Aorta (tissue), 5 donors: ENCODE measurements at regions not wholly inside any gene's neighbourhood (a gene's known extent, or its start where the extent isn't known, plus 50 kb on each side); places are given as distances from the start of the nearest gene placed in this dataset.
"Not testable (repeated sequence)": the region's sequence is repeated elsewhere in the genome, so short reads cannot be mapped to it uniquely, and the experiment has no call there.

ENCODE experiments used
- ATAC-seq: fragments of 200-7000 bp; cut with Tn5 transposase; one replicate; pipeline ENCODE4 v1.9.1; 2022; ENCODE audit warnings: moderate library complexity; ENCODE audit not compliant: low FRiP score
- DNase-seq, 2 donors: peaks; one replicate each; pipeline ENCODE4 v3.0.0-alpha.2; 2020
- H3K27ac ChIP-seq, 2 donors: one replicate each; pipeline ENCODE4 v1.5.1; 2013; ENCODE audit warnings: low read length in 2 of 2, mild to moderate bottlenecking in 2 of 2, moderate library complexity in 2 of 2, control low read depth in 1 of 2, inconsistent platforms in 1 of 2, low read depth in 1 of 2
- H3K27me3 ChIP-seq, 2 donors: one replicate each; pipeline ENCODE4 v1.6.1; 2013; ENCODE audit warnings: control low read depth in 1 of 2, low read length in 1 of 2, mild to moderate bottlenecking in 1 of 2, moderate library complexity in 1 of 2; ENCODE audit not compliant: insufficient read depth in 2 of 2, control insufficient read depth in 1 of 2
- H3K36me3 ChIP-seq, 2 donors: one replicate each; pipeline ENCODE4 v1.6.1; 2013; ENCODE audit warnings: control low read depth in 1 of 2, low read length in 1 of 2, mild to moderate bottlenecking in 1 of 2; ENCODE audit not compliant: insufficient read depth in 2 of 2, control insufficient read depth in 1 of 2
- H3K4me1 ChIP-seq, 2 donors: one replicate each; pipeline ENCODE4 v1.6.1; 2013; ENCODE audit warnings: low read length in 2 of 2, control low read depth in 1 of 2, mild to moderate bottlenecking in 1 of 2, moderate library complexity in 1 of 2; ENCODE audit not compliant: insufficient read depth in 2 of 2, control insufficient read depth in 1 of 2
- H3K4me3 ChIP-seq, 2 donors: one replicate each; pipeline ENCODE4 v1.5.1; 2013; ENCODE audit warnings: low read length in 2 of 2, control low read depth in 1 of 2, mild to moderate bottlenecking in 1 of 2
- H3K9me3 ChIP-seq: one replicate; pipeline ENCODE4 v1.6.1; 2013; ENCODE audit warnings: mild to moderate bottlenecking, low read length; ENCODE audit not compliant: control insufficient read depth
- WGBS, 2 donors: extraction: QIAGEN DNeasy Blood & Tissue Kit; methylation state at CpG; one replicate each; pipeline ENCODE4 v1.1.7; 2013; 5-methylcytosine and 5-hydroxymethylcytosine counted together
- intact Hi-C, 2 donors: fragments of 100-400 bp; cut with DNase I; formaldehyde crosslinking; loops; one replicate each; pipeline versions ENCODE4 v1.14.2 to v1.15.0; 2022
- donor health status: healthy with polysubstance abuse.
- donor health status: Bipolar disorder and iron deficiency.
- donor health status: DM: no; HTN: no; CAD: no.
- donor health status: DM: no; HTN: no; CAD: no.
- donor health status: DM: yes; HTN: yes; CAD: no.

DNA sequence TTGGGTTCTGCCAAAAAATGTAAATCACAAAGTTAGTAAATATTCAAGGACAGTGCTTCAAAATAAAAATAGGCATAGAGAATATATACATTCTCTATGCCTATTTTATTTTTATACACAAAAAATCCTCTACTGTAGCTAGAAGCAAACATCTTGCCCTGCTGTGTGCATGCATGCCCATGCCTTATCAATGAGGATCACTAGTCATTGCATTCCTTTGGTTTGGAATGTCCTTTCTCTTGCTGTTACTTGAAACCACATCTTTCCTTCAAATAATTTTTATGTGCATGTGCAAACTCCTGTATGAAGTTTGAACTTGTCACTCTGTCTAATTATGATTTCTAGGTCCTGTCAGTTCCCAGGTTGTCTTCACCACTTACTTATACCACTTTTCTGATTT is 278.9 kb upstream of the IZUMO3 start:
- intact Hi-C loops: loop anchor here in 1 of 2 donors (5.0 kb wide), 1 partner anchor 52 kb away; no protein-coding TSS in a partner anchor
- H3K4me1 ChIP-seq: no peaks in the 10 kb centered on the region

DNA sequence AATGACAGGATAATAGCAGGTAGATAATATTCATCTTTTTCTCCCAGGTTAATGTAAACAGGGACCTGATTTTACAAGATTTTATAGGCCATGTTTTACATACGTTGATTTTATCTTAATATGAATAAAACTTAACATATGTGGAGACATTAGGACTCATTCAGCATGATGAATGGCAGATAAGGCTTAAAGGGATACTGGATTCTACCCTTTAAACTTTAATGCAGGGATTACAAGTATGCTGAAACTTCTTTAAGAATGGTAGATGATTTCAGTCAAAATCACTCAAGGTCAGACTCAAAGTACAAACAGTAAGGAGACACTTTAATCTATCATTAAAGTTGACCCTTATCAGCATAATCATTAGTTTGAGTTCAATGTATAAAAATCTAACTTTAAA is 274.5 kb upstream of the IZUMO3 start:
- DNase-seq: no peak
- 24 to 27% methylated on average over 1 of the region's 1 CpG for WGBS, 2 donors
- ATAC-seq: no peak
- no peaks in the 10 kb centered on the region for H3K4me1 ChIP-seq
- H3K36me3 ChIP-seq: no peaks in the 10 kb centered on the region
- H3K27ac ChIP-seq: no peak overlapping the region
- no peaks in the 10 kb centered on the region for H3K27me3 ChIP-seq
- no peaks in the 10 kb centered on the region for H3K9me3 ChIP-seq
- intact Hi-C loops: loop anchor here in 1 of 2 donors (5.0 kb wide), 1 partner anchor 48 kb away; no protein-coding TSS in a partner anchor
- H3K4me3 ChIP-seq: no peak overlapping the region

More for the DNA sequence above, 278.9 kb upstream of the IZUMO3 start:
- DNase-seq: no peak
- Histone ChIP-seq H3K9me3 (no peaks in the 10 kb centered on the region), H3K36me3 (no peaks in the 10 kb centered on the region), H3K4me3 (no peak overlapping the region), H3K27ac (no peak overlapping the region), H3K27me3 (no peaks in the 10 kb centered on the region)
- no peak for ATAC-seq

DNA sequence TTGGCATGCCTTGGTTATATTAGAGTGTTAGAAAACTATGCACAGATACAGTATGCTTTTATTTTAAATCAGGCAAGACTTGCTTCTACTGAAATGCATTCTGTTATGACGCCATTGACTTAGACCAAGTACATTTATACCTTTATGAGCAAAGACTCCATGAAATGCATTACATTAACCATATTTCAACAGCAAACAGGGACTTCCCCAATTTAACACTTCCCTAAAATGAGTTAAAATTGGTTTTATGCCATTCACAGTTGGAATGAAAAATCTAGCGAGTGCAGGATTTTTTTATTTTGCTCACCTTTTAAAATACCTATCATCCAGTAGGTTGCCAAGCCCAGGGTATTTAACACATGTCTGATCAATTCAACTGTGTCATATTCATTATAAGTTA is 272.1 kb upstream of the IZUMO3 start:
- intact Hi-C loops: no loop called here
- H3K9me3 ChIP-seq: no peaks in the 10 kb centered on the region
- DNase-seq (no peak), ATAC-seq (no peak)
- H3K27me3 ChIP-seq: no peaks in the 10 kb centered on the region
- 84 to 87% methylated on average over 2 of the region's 2 CpGs for WGBS, 2 donors
- H3K27ac ChIP-seq: no peak overlapping the region
- H3K36me3 ChIP-seq: no peaks in the 10 kb centered on the region
- H3K4me1 ChIP-seq: no peaks in the 10 kb centered on the region
- no peak overlapping the region for H3K4me3 ChIP-seq

DNA sequence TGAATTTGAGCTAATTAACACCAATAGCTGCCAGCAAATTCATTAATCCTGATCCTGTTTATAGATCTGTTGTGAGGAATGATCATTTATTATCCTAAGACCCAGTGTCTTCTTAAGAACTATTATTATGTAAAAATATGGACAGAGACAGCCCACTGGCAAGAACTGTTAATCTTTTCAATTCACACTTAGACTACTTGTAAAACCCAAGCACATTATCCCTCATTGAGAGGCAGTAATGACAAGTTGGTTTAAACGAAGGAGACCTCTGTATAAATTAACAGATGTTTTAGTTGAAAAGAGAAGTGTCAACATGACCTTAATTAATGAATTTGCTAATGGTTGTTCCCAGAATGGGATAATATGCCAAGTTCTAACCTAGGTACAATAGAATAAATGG is 270.3 kb upstream of the IZUMO3 start:
- no peaks in the 10 kb centered on the region for H3K27me3 ChIP-seq
- intact Hi-C loops: no loop called here
- ATAC-seq: no peak
- H3K9me3 ChIP-seq: no peaks in the 10 kb centered on the region
- H3K4me3 ChIP-seq: no peak overlapping the region
- no peak for DNase-seq
- H3K36me3 ChIP-seq: no peaks in the 10 kb centered on the region
- no peak overlapping the region for H3K27ac ChIP-seq
- 14 to 20% methylated on average over 1 of the region's 1 CpG for WGBS, 2 donors
- H3K4me1 ChIP-seq: no peaks in the 10 kb centered on the region

DNA sequence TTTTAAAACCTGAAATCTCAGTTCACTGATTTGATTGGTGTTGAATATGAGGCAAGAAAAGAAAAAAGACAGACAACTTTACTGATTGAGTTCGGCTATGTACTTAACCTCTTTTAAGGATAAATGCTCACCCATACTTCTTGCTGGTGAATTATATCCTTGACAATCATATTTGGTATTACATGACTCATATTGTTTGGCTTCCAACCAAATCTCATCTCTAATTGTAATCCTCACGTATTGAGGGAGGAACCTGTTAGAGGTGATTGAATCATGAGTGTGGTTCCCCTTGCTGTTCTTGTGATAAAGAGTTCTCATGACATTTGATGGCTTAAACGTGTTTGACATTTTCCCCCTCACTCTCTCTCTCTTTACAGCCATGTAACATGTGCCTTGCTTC is 255.6 kb upstream of the IZUMO3 start:
- H3K9me3 ChIP-seq: no peaks in the 10 kb centered on the region
- intact Hi-C loops: no loop called here
- H3K27ac ChIP-seq: no peak overlapping the region
- DNase-seq (no peak), ATAC-seq (no peak)
- no peaks in the 10 kb centered on the region for H3K4me1 ChIP-seq
- no peak overlapping the region for H3K4me3 ChIP-seq
- H3K36me3 ChIP-seq: no peaks in the 10 kb centered on the region
- WGBS, 2 donors: 68 to 71% methylated on average over 3 of the region's 3 CpGs
- H3K27me3 ChIP-seq: no peaks in the 10 kb centered on the region

- intact Hi-C loops: no loop called here
- H3K27me3 ChIP-seq: no peaks in the 10 kb centered on the region
- no peak overlapping the region for H3K27ac ChIP-seq
- 7 to 13% methylated on average over 2 of the region's 2 CpGs for WGBS, 2 donors
- no peak for DNase-seq
- no peaks in the 10 kb centered on the region for H3K36me3 ChIP-seq
- H3K4me3 ChIP-seq: no peak overlapping the region
- no peaks in the 10 kb centered on the region for H3K9me3 ChIP-seq
- H3K4me1 ChIP-seq: no peaks in the 10 kb centered on the region
- no peak for ATAC-seq
These were observed 248.1 kb upstream of the IZUMO3 start for GRCh38 chr9:24793787-24794186.

GRCh38 chr9:24776226-24776625 is 230.5 kb upstream of the IZUMO3 start:
- no peak overlapping the region for H3K27ac ChIP-seq
- no peaks in the 10 kb centered on the region for H3K36me3 ChIP-seq
- no peak overlapping the region for H3K4me3 ChIP-seq
- no peaks in the 10 kb centered on the region for H3K4me1 ChIP-seq
- DNase-seq (no peak), ATAC-seq (no peak)
- intact Hi-C loops: no loop called here
- H3K9me3 ChIP-seq: peaks cover 3% of the 10 kb centered on the region
- no peaks in the 10 kb centered on the region for H3K27me3 ChIP-seq

- not testable (repeated sequence) for H3K4me3 ChIP-seq, H3K36me3 ChIP-seq, DNase-seq, H3K27me3 ChIP-seq, H3K27ac ChIP-seq, ATAC-seq, H3K9me3 ChIP-seq, H3K4me1 ChIP-seq
- WGBS, 2 donors: 87 to 92% methylated on average over 8 of the region's 8 CpGs
- intact Hi-C loops: loop anchor here in 1 of 2 donors (5.0 kb wide), 1 partner anchor 48 kb away; no protein-coding TSS in a partner anchor
These were observed 228.5 kb upstream of the IZUMO3 start for GRCh38 chr9:24774199-24774598.

GRCh38 chr9:24766081-24766480 is 220.4 kb upstream of the IZUMO3 start:
- intact Hi-C loops: no loop called here
- Histone ChIP-seq H3K36me3 (no peaks in the 10 kb centered on the region), H3K27ac (no peak overlapping the region), H3K27me3 (no peaks in the 10 kb centered on the region), H3K4me3 (no peak overlapping the region), H3K4me1 (no peaks in the 10 kb centered on the region), H3K9me3 (no peaks in the 10 kb centered on the region)
- 89 to 91% methylated on average over 1 of the region's 1 CpG for WGBS, 2 donors
- ATAC-seq (no peak), DNase-seq (no peak)
